H1 (cell line): ENCODE measurements at regions not wholly inside any gene's neighbourhood (a gene's known extent, or its start where the extent isn't known, plus 50 kb on each side); places are given as distances from the start of the nearest gene placed in this dataset.

ENCODE experiments used
- CTCF ChIA-PET: fragments of 300-600 bp; sonication (Branson Sonifier 250); formaldehyde crosslinking; loops from one replicate; lab custom pipeline; 2021; ENCODE audit not compliant: partially characterized antibody; lab: Charles Lee
- POLR2A ChIA-PET: fragments of 300-600 bp; sonication (Branson Sonifier 250); formaldehyde crosslinking; loops from one replicate; lab custom pipeline; 2021; ENCODE audit warnings: inconsistent platforms; ENCODE audit not compliant: partially characterized antibody; lab: Charles Lee
- DNase-seq, 2 experiments: peaks; one replicate each; pipeline versions ENCODE4 v3.0.0 to v3.0.0-alpha.2; 2010 to 2022; ENCODE audit warnings: low spot score in 2 of 2, low read depth in 1 of 2, mixed read lengths in 1 of 2
- FAIRE-seq: peaks from 2 replicates; lab custom pipeline; 2011; peaks lifted over from hg19 to GRCh38; lab: Jason Lieb, UNC
- H2AFZ ChIP-seq: 2 replicates; pipeline ENCODE4 v1.8.1; 2012; ENCODE audit warnings: low read length, inconsistent platforms
- H2AK5ac ChIP-seq: 2 replicates; pipeline ENCODE4 v1.6.1; 2013; ENCODE audit warnings: low read depth, low read length
- H2BK120ac ChIP-seq: replicated peaks from 2 replicates; pipeline ENCODE3; 2013; ENCODE audit warnings: low read depth, low read length, inconsistent platforms
- H2BK12ac ChIP-seq: 2 replicates; pipeline ENCODE4 v1.6.1; 2013; ENCODE audit warnings: low read depth, low read length
- H2BK15ac ChIP-seq: 2 replicates; pipeline ENCODE4 v1.6.1; 2013; ENCODE audit warnings: low read length
- H2BK20ac ChIP-seq: 2 replicates; pipeline ENCODE4 v1.6.1; 2013; ENCODE audit warnings: low read length
- H2BK5ac ChIP-seq: 2 replicates; pipeline ENCODE4 v1.6.1; 2013; ENCODE audit warnings: low read depth, low read length
- H3K14ac ChIP-seq: 2 replicates; pipeline ENCODE4 v1.6.1; 2013; ENCODE audit warnings: inconsistent platforms; ENCODE audit not compliant: insufficient read length
- H3K18ac ChIP-seq: 2 replicates; pipeline ENCODE4 v1.6.1; 2013; ENCODE audit warnings: low read length; ENCODE audit errors: extremely low read depth
- H3K23ac ChIP-seq: 2 replicates; pipeline ENCODE4 v1.6.1; 2013; ENCODE audit warnings: inconsistent platforms; ENCODE audit not compliant: insufficient read length
- H3K23me2 ChIP-seq: 2 replicates; pipeline ENCODE4 v1.6.1; 2013; ENCODE audit warnings: low read depth, low read length
- H3K27ac ChIP-seq: 2 replicates; pipeline ENCODE4 v1.6.1; 2011; ENCODE audit warnings: low read depth, low read length, inconsistent platforms
- H3K27me3 ChIP-seq, 4 experiments: replicated peaks in 1 of 4; 1 replicate in 1 of 4; 2 replicates in 3 of 4; pipeline versions ENCODE4 v1.6.1 to v1.8.1; 2011 to 2013; ENCODE audit warnings: low read length in 3 of 4, mild to moderate bottlenecking in 3 of 4, inconsistent platforms in 2 of 4, mixed read lengths in 2 of 4, moderate library complexity in 1 of 4; ENCODE audit not compliant: control insufficient read depth in 3 of 4, insufficient read depth in 3 of 4; ENCODE audit errors: extremely low read depth in 1 of 4
- H3K36me3 ChIP-seq, 4 experiments: 2 replicates each; pipeline versions ENCODE4 v1.6.1 to v1.8.1; 2011 to 2013; ENCODE audit warnings: mild to moderate bottlenecking in 4 of 4, low read length in 3 of 4, moderate library complexity in 2 of 4, control low read depth in 1 of 4, inconsistent platforms in 1 of 4; ENCODE audit not compliant: insufficient read depth in 4 of 4, control insufficient read depth in 2 of 4
- H3K4ac ChIP-seq: replicated peaks from 2 replicates; pipeline ENCODE3; 2013; ENCODE audit warnings: low read length, low read depth, mixed read lengths, inconsistent platforms; ENCODE audit not compliant: insufficient read length
- H3K4me1 ChIP-seq, 4 experiments: replicated peaks in 1 of 4; 1 replicate in 1 of 4; 2 replicates in 3 of 4; pipeline versions ENCODE4 v1.6.1 to v1.8.1; 2011 to 2013; ENCODE audit warnings: low read length in 3 of 4, inconsistent platforms in 2 of 4, mixed read lengths in 1 of 4; ENCODE audit not compliant: insufficient read depth in 4 of 4, control insufficient read depth in 3 of 4
- H3K4me2 ChIP-seq, 2 experiments: 2 replicates each; pipeline versions ENCODE4 v1.6.1 to v1.8.1; 2011 to 2013; ENCODE audit warnings: low read depth in 2 of 2, low read length in 2 of 2, control low read depth in 1 of 2, inconsistent platforms in 1 of 2, mild to moderate bottlenecking in 1 of 2; ENCODE audit not compliant: insufficient read depth in 1 of 2
- H3K4me3 ChIP-seq, 4 experiments: fragments of 200-600, 300-600 bp in 1 of 4; sonication (generic), shearing (Covaris generic), sonication (Bioruptor Twin) in 1 of 4; 2 replicates each; pipeline versions ENCODE4 v1.5.1 to v1.8.1; 2011 to 2016; ENCODE audit warnings: low read length in 4 of 4, low read depth in 3 of 4, control low read depth in 2 of 4, inconsistent platforms in 2 of 4, mild to moderate bottlenecking in 2 of 4, mixed read lengths in 1 of 4, moderate library complexity in 1 of 4; ENCODE audit not compliant: insufficient read depth in 2 of 4; ENCODE audit errors: extremely low read depth in 1 of 4
- H3K56ac ChIP-seq: replicated peaks from 2 replicates; pipeline ENCODE3; 2013; ENCODE audit warnings: low read depth, mild to moderate bottlenecking, mixed read lengths, low read length, inconsistent platforms; ENCODE audit not compliant: insufficient read length
- H3K79me1 ChIP-seq: 2 replicates; pipeline ENCODE4 v1.6.1; 2013; ENCODE audit warnings: low read depth, low read length, control low read depth
- H3K79me2 ChIP-seq, 2 experiments: 2 replicates each; pipeline versions ENCODE4 v1.6.1 to v1.8.1; 2012 to 2013; ENCODE audit warnings: low read length in 2 of 2, mild to moderate bottlenecking in 2 of 2, inconsistent platforms in 1 of 2; ENCODE audit not compliant: insufficient read depth in 2 of 2, control insufficient read depth in 1 of 2
- H3K9ac ChIP-seq, 4 experiments: replicated peaks in 1 of 4; 1 replicate in 1 of 4; 2 replicates in 3 of 4; pipeline versions ENCODE4 v1.6.1 to v1.8.1; 2011 to 2013; ENCODE audit warnings: low read depth in 3 of 4, low read length in 3 of 4, control low read depth in 2 of 4, mild to moderate bottlenecking in 2 of 4, moderate library complexity in 2 of 4, inconsistent platforms in 1 of 4; ENCODE audit errors: extremely low read depth in 1 of 4
- H3K9me3 ChIP-seq, 2 experiments: 2 replicates each; pipeline versions ENCODE4 v1.6.1 to v1.8.1; 2012 to 2013; ENCODE audit warnings: mild to moderate bottlenecking in 2 of 2, moderate library complexity in 2 of 2, control low read depth in 1 of 2, inconsistent platforms in 1 of 2, low read depth in 1 of 2, low read length in 1 of 2, mixed read lengths in 1 of 2; ENCODE audit not compliant: insufficient read depth in 2 of 2
- H4K20me1 ChIP-seq, 2 experiments: replicated peaks in 1 of 2; 2 replicates each; pipeline versions ENCODE3 to v1.8.1; 2011 to 2013; ENCODE audit warnings: inconsistent platforms in 2 of 2, low read length in 2 of 2, mild to moderate bottlenecking in 1 of 2; ENCODE audit not compliant: insufficient read depth in 2 of 2, control insufficient read depth in 1 of 2
- H4K5ac ChIP-seq: 2 replicates; pipeline ENCODE4 v1.6.1; 2013; ENCODE audit warnings: low read length, low read depth, mixed read lengths, inconsistent platforms; ENCODE audit not compliant: insufficient read length
- H4K8ac ChIP-seq: 2 replicates; pipeline ENCODE4 v1.8.0; 2013; ENCODE audit warnings: mild to moderate bottlenecking, moderate library complexity, low read length, inconsistent platforms; ENCODE audit not compliant: insufficient read depth; ENCODE audit errors: extremely low read depth
- H4K91ac ChIP-seq: replicated peaks from 2 replicates; pipeline ENCODE3; 2013; ENCODE audit warnings: low read length, mixed read lengths, inconsistent platforms; ENCODE audit not compliant: insufficient read length
- BRCA1 ChIP-seq: IDR thresholded peaks from 2 replicates; pipeline ENCODE4 v1.6.1; 2012; ENCODE audit warnings: low read depth, low read length, improper control_type of control experiment
- CTBP2 ChIP-seq: IDR thresholded peaks from 2 replicates; pipeline ENCODE4 v1.7.0; 2011; ENCODE audit warnings: borderline replicate concordance, mild to moderate bottlenecking, moderate library complexity, mixed read lengths, low read length; ENCODE audit not compliant: insufficient read depth, insufficient read length
- EP300 ChIP-seq, 2 experiments: IDR thresholded peaks; 1 replicate in 1 of 2; 2 replicates in 1 of 2; pipeline ENCODE4 v1.6.1; 2011 to 2012; ENCODE audit warnings: low read depth in 2 of 2, low read length in 2 of 2, mild to moderate bottlenecking in 2 of 2, borderline replicate concordance in 1 of 2, inconsistent platforms in 1 of 2, moderate library complexity in 1 of 2
- FOSL1 ChIP-seq: IDR thresholded peaks from 2 replicates; pipeline ENCODE4 v1.6.1; 2011; ENCODE audit warnings: mild to moderate bottlenecking, low read depth, low read length, moderate library complexity; ENCODE audit not compliant: insufficient read depth
- HDAC6 ChIP-seq: IDR thresholded peaks from one replicate; pipeline ENCODE4 v1.7.1; 2012; ENCODE audit warnings: low read depth, mild to moderate bottlenecking, inconsistent platforms, low read length, moderate library complexity
- JUN ChIP-seq: IDR thresholded peaks from 2 replicates; pipeline ENCODE4 v1.6.1; 2011; ENCODE audit warnings: low read depth, mild to moderate bottlenecking, improper control_type of control experiment, low read length
- KDM5A ChIP-seq: fragments of 200-600 bp; IDR thresholded peaks from 2 replicates; pipeline ENCODE4 v1.7.1; 2012; ENCODE audit warnings: mild to moderate bottlenecking, low read length, inconsistent platforms, mixed read lengths
- NANOG ChIP-seq: IDR thresholded peaks from 2 replicates; pipeline ENCODE4 v1.6.1; 2011; ENCODE audit warnings: low read length, low read depth, mild to moderate bottlenecking, inconsistent platforms; ENCODE audit not compliant: insufficient read depth, poor library complexity, severe bottlenecking
- PHF8 ChIP-seq: fragments of 200-600 bp; sonication (generic); conservative IDR thresholded peaks from 2 replicates; pipeline ENCODE4 v1.7.1; 2012; ENCODE audit warnings: low read depth, mild to moderate bottlenecking, inconsistent platforms, low read length, moderate library complexity
- POLR2AphosphoS5 ChIP-seq: IDR thresholded peaks from 2 replicates; pipeline ENCODE4 v1.6.1; 2011; ENCODE audit warnings: low read depth, low read length
- POU5F1 ChIP-seq: IDR thresholded peaks from 2 replicates; pipeline ENCODE4 v1.6.1; 2011; ENCODE audit warnings: low read depth, mild to moderate bottlenecking, low read length, moderate library complexity
- RBBP5 ChIP-seq: IDR thresholded peaks from 2 replicates; pipeline ENCODE4 v1.7.1; 2012; ENCODE audit warnings: low read depth, mild to moderate bottlenecking, inconsistent platforms, low read length, moderate library complexity, borderline replicate concordance
- SAP30 ChIP-seq: fragments of 300-600 bp; sonication (generic); IDR thresholded peaks from 2 replicates; pipeline ENCODE4 v1.7.1; 2012; ENCODE audit warnings: low read length, moderate library complexity, mild to moderate bottlenecking, inconsistent platforms; ENCODE audit not compliant: insufficient read depth, insufficient replicate concordance
- SP4 ChIP-seq: IDR thresholded peaks from 2 replicates; pipeline ENCODE4 v1.6.1; 2012; ENCODE audit warnings: low read length, inconsistent platforms
- WGBS, 2 experiments: shearing (Covaris generic) in 1 of 2; methylation state at CpG; one replicate each; pipeline versions ENCODE4 v1.1.6 to v1.1.7; 2013 to 2015; ENCODE audit warnings: low lambda C conversion rate in 2 of 2, mixed read lengths in 2 of 2, inconsistent platforms in 1 of 2, low coverage in 1 of 2, missing lambda C conversion rate in 1 of 2; ENCODE audit not compliant: insufficient replicate concordance in 2 of 2, insufficient coverage in 1 of 2, insufficient read length in 1 of 2; ENCODE audit errors: extremely low coverage in 1 of 2, missing lambda C conversion rate in 1 of 2; 5-methylcytosine and 5-hydroxymethylcytosine counted together

DNA sequence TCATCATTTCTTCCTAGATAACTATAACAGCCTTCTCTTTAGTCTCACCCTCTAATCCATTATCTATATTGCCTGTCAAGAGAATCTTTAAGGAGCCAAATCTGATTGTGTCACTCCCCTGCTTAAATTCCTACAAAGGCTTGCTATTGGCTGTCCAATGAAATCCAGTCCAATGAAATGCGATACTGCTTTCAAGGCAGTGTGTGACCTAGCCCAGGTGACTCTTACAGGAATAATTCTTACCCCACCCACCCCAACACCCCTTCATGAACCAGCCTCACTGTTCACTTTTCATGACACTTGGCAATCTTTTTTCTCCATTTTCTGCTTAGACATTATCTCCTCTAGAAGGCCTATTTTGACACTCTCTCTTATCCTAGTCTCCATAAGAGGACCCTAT lies 163.3 kb upstream of the MARCKS start:
- WGBS, 2 experiments, result 100% methylated on average over 1 of the region's 1 CpG; no CpG with 5 or more reads in 1 of the 2 experiments
- H3K36me3 ChIP-seq, result no peaks in the 10 kb centered on the region
- H3K23me2 ChIP-seq, result no peaks in the 10 kb centered on the region
- H3K4me2 ChIP-seq, result no peak overlapping the region
- H2BK15ac ChIP-seq, result no peak overlapping the region
- no peaks in the 10 kb centered on the region for H4K20me1 ChIP-seq
- no peak overlapping the region for H3K4me3 ChIP-seq
- POLR2A ChIA-PET, result no interaction called here
- no peak overlapping the region for H3K27ac ChIP-seq
- no peak overlapping the region for H2AFZ ChIP-seq
- no peak overlapping the region for H3K4ac ChIP-seq
- H3K79me1 ChIP-seq, result no peaks in the 10 kb centered on the region
- no peaks in the 10 kb centered on the region for H3K27me3 ChIP-seq
- H2BK120ac ChIP-seq, result no peak overlapping the region
- H3K14ac ChIP-seq, result no peak overlapping the region
- H4K91ac ChIP-seq, result no peak overlapping the region
- peaks cover 0 to 2% (median 0%) of the 10 kb centered on the region in 4 experiments; a peak in 1 of 7 replicates for H3K4me1 ChIP-seq
- H3K9me3 ChIP-seq, result no peaks in the 10 kb centered on the region
- FAIRE-seq, result no peak
- no peak overlapping the region for H3K23ac ChIP-seq
- H3K18ac ChIP-seq, result no peak overlapping the region
- no peak overlapping the region for H2BK12ac ChIP-seq
- H3K79me2 ChIP-seq, result no peaks in the 10 kb centered on the region
- no peak overlapping the region for H2AK5ac ChIP-seq
- H2BK20ac ChIP-seq, result no peak overlapping the region
- no peak overlapping the region for H3K56ac ChIP-seq
- H2BK5ac ChIP-seq, result no peak overlapping the region
- no peak overlapping the region for H4K8ac ChIP-seq
- DNase-seq, result no peak
- no peak overlapping the region for H3K9ac ChIP-seq
- CTCF ChIA-PET, result no interaction called here
- no peak overlapping the region for H4K5ac ChIP-seq
- TF ChIP-seq NANOG, result no peak
- no peak for TF ChIP-seq POLR2AphosphoS5
- no peak for TF ChIP-seq JUN
- no peak for TF ChIP-seq POU5F1
- TF ChIP-seq EP300 (IDR thresholded peaks at IDR 0.05; ENCODE audit: borderline replicate concordance in 1 of 2, low read depth in 2 of 2, low read length in 2 of 2), result no peak
- TF ChIP-seq BRCA1, result no peak
- TF ChIP-seq HDAC6, result no peak
- TF ChIP-seq SAP30, result no peak
- no peak for TF ChIP-seq PHF8
- no peak for TF ChIP-seq RBBP5
- no peak for TF ChIP-seq KDM5A
- TF ChIP-seq CTBP2, result no peak
- TF ChIP-seq SP4, result no peak
- TF ChIP-seq FOSL1, result no peak
